HepG2 (cell line): ENCODE measurements at regions not wholly inside any gene's neighbourhood (a gene's known extent, or its start where the extent isn't known, plus 50 kb on each side); places are given as distances from the start of the nearest gene placed in this dataset.

Experiments
- ATAC-seq: fragments of 200-7000 bp; cut with Tn5 transposase; 3 replicates; pipeline ENCODE4 v1.9.1; 2020; ENCODE audit warnings: mild to moderate bottlenecking, moderate library complexity
- BruUV-seq: library from RNA; stranded (reverse); fragments of 400-500 nt; replicated peaks from 2 replicates; lab custom pipeline; 2021; lab: Mats Ljungman, UMichigan
- CTCF ChIA-PET: fragments of 300-600 bp; formaldehyde crosslinking; extraction: SDS; loops from one replicate; lab custom pipeline; 2021; ENCODE audit warnings: low total read pairs, inconsistent platforms, low intra/inter-chr PET ratio; lab: Yijun Ruan, JAX
- POLR2A ChIA-PET: fragments of 350-600 bp; sonication (Branson Sonifier 250); formaldehyde crosslinking; loops from one replicate; lab custom pipeline; 2020; ENCODE audit warnings: antibody characterized with exemption, inconsistent platforms; lab: Yijun Ruan, JAX
- DNase-seq: peaks from one replicate; pipeline ENCODE4 v3.0.0-alpha.2; 2015; ENCODE audit warnings: low spot score
- FAIRE-seq: peaks from 3 replicates; lab custom pipeline; 2011; peaks lifted over from hg19 to GRCh38; lab: Jason Lieb, UNC
- H2AFZ ChIP-seq: one replicate; pipeline ENCODE4 v1.6.1; 2011; ENCODE audit warnings: low read length, inconsistent platforms
- H3K27ac ChIP-seq: fragments of 300-600 bp; 3 replicates; pipeline ENCODE4 v1.8.0; 2011; ENCODE audit warnings: mixed run types, mild to moderate bottlenecking, mixed read lengths, low read length, inconsistent platforms; ENCODE audit not compliant: insufficient read depth; ENCODE audit errors: extremely low read length
- H3K27me3 ChIP-seq, 2 experiments: fragments of 200-600 bp in 1 of 2; 2 replicates in 1 of 2; 3 replicates in 1 of 2; pipeline versions ENCODE4 v1.6.0 to v1.8.0; 2011; ENCODE audit warnings: low read length in 2 of 2, mild to moderate bottlenecking in 2 of 2, moderate library complexity in 2 of 2, inconsistent platforms in 1 of 2; ENCODE audit not compliant: insufficient read depth in 2 of 2, control insufficient read depth in 1 of 2
- H3K36me3 ChIP-seq, 2 experiments: fragments of 200-600 bp in 1 of 2; replicated peaks in 1 of 2; 2 replicates in 1 of 2; 3 replicates in 1 of 2; pipeline versions ENCODE4 v1.5.1 to v1.8.0; 2011; ENCODE audit warnings: low read length in 2 of 2, inconsistent platforms in 1 of 2; ENCODE audit not compliant: insufficient read depth in 2 of 2, control insufficient read depth in 1 of 2
- H3K4me1 ChIP-seq: 2 replicates; pipeline ENCODE4 v1.5.1; 2012; ENCODE audit warnings: low read length, inconsistent platforms; ENCODE audit not compliant: insufficient read depth
- H3K4me2 ChIP-seq: 2 replicates; pipeline ENCODE4 v1.6.0; 2011; ENCODE audit warnings: low read depth, low read length, inconsistent platforms
- H3K4me3 ChIP-seq, 3 experiments: fragments of 200-600 bp in 1 of 3; sonication (generic), shearing (Covaris generic) in 1 of 3; replicated peaks in 1 of 3; 2 replicates each; pipeline ENCODE4 v1.5.1; 2011 to 2016; ENCODE audit warnings: low read length in 3 of 3, inconsistent platforms in 2 of 3, low read depth in 2 of 3, mild to moderate bottlenecking in 2 of 3, control low read depth in 1 of 3, mixed read lengths in 1 of 3; ENCODE audit not compliant: insufficient read depth in 1 of 3
- H3K79me2 ChIP-seq: one replicate; pipeline ENCODE4 v1.6.1; 2011; ENCODE audit warnings: low read length, inconsistent platforms; ENCODE audit not compliant: insufficient read depth
- H3K9ac ChIP-seq: 2 replicates; pipeline ENCODE4 v1.6.0; 2011; ENCODE audit warnings: mild to moderate bottlenecking, low read depth, low read length, inconsistent platforms; ENCODE audit not compliant: insufficient read depth
- H3K9me3 ChIP-seq: 2 replicates; pipeline ENCODE4 v1.5.1; 2012; ENCODE audit warnings: mild to moderate bottlenecking, low read length
- H4K20me1 ChIP-seq: 2 replicates; pipeline ENCODE4 v1.6.0; 2011; ENCODE audit warnings: inconsistent platforms, mild to moderate bottlenecking, low read length, moderate library complexity; ENCODE audit not compliant: insufficient read depth
- BRCA1 ChIP-seq: sonication (generic); formaldehyde crosslinking; IDR thresholded peaks from 2 replicates; pipeline ENCODE4 v1.4.0; 2020; ENCODE audit warnings: missing genetic modification reagents
- CTCF ChIP-seq: sonication (generic); formaldehyde crosslinking; IDR thresholded peaks from 2 replicates; pipeline ENCODE4 v1.5.0; 2020; ENCODE audit warnings: mild to moderate bottlenecking, missing genetic modification reagents, moderate library complexity
- KDM3A ChIP-seq: IDR thresholded peaks from 2 replicates; pipeline ENCODE4 v1.6.1; 2018; ENCODE audit warnings: low read depth, missing compliant biosample characterization
- MAFF ChIP-seq: IDR thresholded peaks from 2 replicates; pipeline ENCODE4 v1.6.1; 2011; ENCODE audit warnings: low read depth, low read length, improper control_type of control experiment
- SALL2 ChIP-seq: sonication (generic); formaldehyde crosslinking; IDR thresholded peaks from 2 replicates; pipeline ENCODE4 v1.8.1; 2023; ENCODE audit warnings: mild to moderate bottlenecking, missing genetic modification reagents, inconsistent platforms
- SMC3 ChIP-seq: IDR thresholded peaks from 2 replicates; pipeline ENCODE4 v1.6.1; 2011; ENCODE audit warnings: low read length, improper control_type of control experiment
- SRSF4 ChIP-seq: fragments of 200-400 bp; formaldehyde crosslinking; IDR thresholded peaks from one replicate; pipeline ENCODE4 v1.6.1; 2018; ENCODE audit warnings: mild to moderate bottlenecking, low read depth, low read length, moderate library complexity; ENCODE audit not compliant: poor library complexity, severe bottlenecking
- STAG1 ChIP-seq: sonication (generic); formaldehyde crosslinking; IDR thresholded peaks from 2 replicates; pipeline ENCODE4 v1.4.0; 2020; ENCODE audit warnings: missing genetic modification reagents
- ZBTB37 ChIP-seq: sonication (generic); formaldehyde crosslinking; IDR thresholded peaks from 2 replicates; pipeline ENCODE4 v1.4.0; 2020; ENCODE audit warnings: mild to moderate bottlenecking, missing genetic modification reagents
- ZNF326 ChIP-seq: sonication (generic); formaldehyde crosslinking; IDR thresholded peaks from 2 replicates; pipeline ENCODE4 v1.4.0; 2020; ENCODE audit warnings: missing genetic modification reagents, borderline replicate concordance
- ZNF329 ChIP-seq: sonication (generic); formaldehyde crosslinking; IDR thresholded peaks from 2 replicates; pipeline ENCODE4 v1.9.0; 2021; ENCODE audit warnings: low read depth, mild to moderate bottlenecking, missing genetic modification reagents
- ZNF589 ChIP-seq: sonication (generic); formaldehyde crosslinking; conservative IDR thresholded peaks from 2 replicates; pipeline ENCODE4 v1.8.0; 2022; ENCODE audit warnings: mild to moderate bottlenecking, moderate library complexity, missing genetic modification reagents
- ZNF772 ChIP-seq: sonication (generic); formaldehyde crosslinking; IDR thresholded peaks from 2 replicates; pipeline ENCODE4 v1.5.0; 2020; ENCODE audit warnings: mild to moderate bottlenecking, missing genetic modification reagents
- WGBS: methylation state at CpG from one replicate; pipeline ENCODE4 v1.1.6; 2017; ENCODE audit warnings: low lambda C conversion rate; 5-methylcytosine and 5-hydroxymethylcytosine counted together
- in situ Hi-C: cut with HindIII; loops from 2 replicates; pipeline ENCODE4 v1.10.0; 2017; ENCODE audit warnings: low pct_unique_long_range_greater_than_20kb; ENCODE audit not compliant: extremely low pct_ligation_motif_present
- intact Hi-C: fragments of 100-400 bp; cut with micrococcal nuclease; formaldehyde crosslinking; loops from one replicate; pipeline ENCODE4 v1.10.0; 2022; ENCODE audit not compliant: unreplicated experiment
- TF ChIP-seq, protein P1 (sequence below): fragments of 450-650 bp; IDR thresholded peaks from 2 replicates; pipeline ENCODE4 v1.6.1; 2016

DNA sequence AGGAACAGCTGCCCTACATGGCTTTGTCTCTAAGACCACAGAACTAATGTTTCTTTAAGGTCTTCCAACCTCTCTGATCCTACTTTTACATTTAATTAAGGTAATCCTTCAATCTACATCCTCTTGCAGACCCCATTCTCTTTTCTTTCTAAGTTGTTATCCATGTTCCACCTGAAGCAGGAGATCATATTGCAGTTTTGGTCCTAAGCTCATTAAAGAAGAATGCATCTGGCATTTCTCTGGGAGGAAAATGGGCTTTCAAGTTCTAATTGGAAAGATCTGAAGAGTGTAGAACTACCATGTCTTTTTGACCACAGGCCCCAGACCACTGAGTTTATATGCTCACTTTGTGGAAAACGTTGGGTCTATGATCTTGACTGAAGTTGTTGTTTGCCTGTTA lies 111.2 kb downstream of the SEM1 start:
- DNase-seq (no peak), ATAC-seq (no peak)
- in situ Hi-C loops, result no loop called here
- Histone ChIP-seq H3K36me3 (no peaks in the 10 kb centered on the region), H3K4me3 (no peak overlapping the region), H3K4me2 (no peak overlapping the region), H4K20me1 (no peaks in the 10 kb centered on the region)
- POLR2A ChIA-PET, result no interaction called here
- TF ChIP-seq ZNF589 (CRISPR knock-in tag) (no peak), ZNF772 (CRISPR knock-in tag) (no peak), ZNF326 (no peak), MAFF (no peak)
- TF ChIP-seq, all 625 proteins: peak for 0
- BruUV-seq, result no TSS peak
- Histone ChIP-seq H3K27ac (no peak overlapping the region), H3K27me3 (no peaks in the 10 kb centered on the region), H3K79me2 (no peaks in the 10 kb centered on the region), H2AFZ (no peak overlapping the region), H3K4me1 (peaks cover 9% of the 10 kb centered on the region; the same call in 1 of the 2 replicates), H3K9ac (no peak overlapping the region), H3K9me3 (no peaks in the 10 kb centered on the region)
- whole genome bisulfite sequencing, result 3% methylated on average over 1 of the region's 1 CpG
- CTCF ChIA-PET, result no interaction called here
- no peak for FAIRE-seq
- intact Hi-C loops, result loop anchor here (10.0 kb wide), 1 partner anchor 426 kb away; the partner anchor contains the start of gene DLX5

GRCh38 chr7:96596120-96596826 lies 113.4 kb downstream of the SEM1 start:
- H3K36me3 ChIP-seq, result no peaks in the 10 kb centered on the region
- H3K4me3 ChIP-seq, result no peak overlapping the region
- ATAC-seq (peak; percentile 39; the same call in 1 of the 3 replicates), FAIRE-seq (no peak), DNase-seq (no peak)
- ChIA-PET CTCF (no interaction called here), POLR2A (no interaction called here)
- H3K4me2 ChIP-seq, result no peak overlapping the region
- H3K27me3 ChIP-seq, result no peaks in the 10 kb centered on the region
- intact Hi-C loops, result loop anchor here (10.0 kb wide), 1 partner anchor 429 kb away; the partner anchor contains the start of gene DLX5
- H3K79me2 ChIP-seq, result no peaks in the 10 kb centered on the region
- in situ Hi-C loops, result no loop called here
- no peaks in the 10 kb centered on the region for H4K20me1 ChIP-seq
- H3K9me3 ChIP-seq, result no peaks in the 10 kb centered on the region
- H3K9ac ChIP-seq, result no peak overlapping the region
- no peak overlapping the region for H3K27ac ChIP-seq
- BruUV-seq, result no TSS peak
- H2AFZ ChIP-seq, result no peak overlapping the region
- WGBS, result 13% methylated on average over 5 of the region's 6 CpGs
- H3K4me1 ChIP-seq, result peaks cover 9% of the 10 kb centered on the region; the same call in 1 of the 2 replicates
- no peak for TF ChIP-seq SALL2 (CRISPR knock-in tag)
- TF ChIP-seq ZBTB37 (CRISPR knock-in tag), result no peak
- TF ChIP-seq STAG1 (CRISPR knock-in tag), result peak; percentile 27; the same call in 1 of the 2 replicates
- no peak for TF ChIP-seq KDM3A (CRISPR knock-in tag)
- TF ChIP-seq ZNF329 (CRISPR knock-in tag), result no peak
- no peak for TF ChIP-seq CTCF
- TF ChIP-seq BRCA1, result no peak
- no peak for TF ChIP-seq SRSF4
- TF ChIP-seq SMC3, result peak; percentile 33; the same call in 1 of the 2 replicates
- TF ChIP-seq, protein P1, sequence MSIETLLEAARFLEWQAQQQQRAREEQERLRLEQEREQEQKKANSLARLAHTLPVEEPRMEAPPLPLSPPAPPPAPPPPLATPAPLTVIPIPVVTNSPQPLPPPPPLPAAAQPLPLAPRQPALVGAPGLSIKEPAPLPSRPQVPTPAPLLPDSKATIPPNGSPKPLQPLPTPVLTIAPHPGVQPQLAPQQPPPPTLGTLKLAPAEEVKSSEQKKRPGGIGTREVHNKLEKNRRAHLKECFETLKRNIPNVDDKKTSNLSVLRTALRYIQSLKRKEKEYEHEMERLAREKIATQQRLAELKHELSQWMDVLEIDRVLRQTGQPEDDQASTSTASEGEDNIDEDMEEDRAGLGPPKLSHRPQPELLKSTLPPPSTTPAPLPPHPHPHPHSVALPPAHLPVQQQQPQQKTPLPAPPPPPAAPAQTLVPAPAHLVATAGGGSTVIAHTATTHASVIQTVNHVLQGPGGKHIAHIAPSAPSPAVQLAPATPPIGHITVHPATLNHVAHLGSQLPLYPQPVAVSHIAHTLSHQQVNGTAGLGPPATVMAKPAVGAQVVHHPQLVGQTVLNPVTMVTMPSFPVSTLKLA, result peak; percentile 89
